CD4-positive, alpha-beta T cell treated with Interleukin-2 at 100 ng/mL for 4 hours (primary cell): ENCODE measurements at regions not wholly inside any gene's neighbourhood (a gene's known extent, or its start where the extent isn't known, plus 50 kb on each side); places are given as distances from the start of the nearest gene placed in this dataset.

Source experiments
- DNase-seq: peaks from one replicate; pipeline ENCODE4 v3.0.0-alpha.2; 2020; ENCODE audit warnings: low spot score

GRCh38 chr9:88658311-88658822 lies 123.4 kb downstream of the NXNL2 start:
- no peak for DNase-seq

GRCh38 chr9:88659126-88659525 lies 124.1 kb downstream of the NXNL2 start:
- DNase-seq, result no peak

- DNase-seq, result no peak
Observed at GRCh38 chr9:88660611-88661010, 125.6 kb downstream of the NXNL2 start.

GRCh38 chr9:88661759-88662158 lies 126.8 kb downstream of the NXNL2 start:
- no peak for DNase-seq

- no peak for DNase-seq
Observed at GRCh38 chr9:88663771-88664419, 128.9 kb downstream of the NXNL2 start.

GRCh38 chr9:88664773-88665172 lies 129.8 kb downstream of the NXNL2 start:
- DNase-seq, result no peak

GRCh38 chr9:88672874-88673689 lies 138.1 kb downstream of the NXNL2 start:
- no peak for DNase-seq

- DNase-seq, result no peak
Observed at GRCh38 chr9:88673886-88674285, 138.9 kb downstream of the NXNL2 start.

GRCh38 chr9:88676644-88677043 lies 141.7 kb downstream of the NXNL2 start:
- no peak for DNase-seq

GRCh38 chr9:88678008-88678407 lies 143.0 kb downstream of the NXNL2 start:
- DNase-seq, result no peak

- DNase-seq, result no peak
Observed at GRCh38 chr9:88678431-88678830, 143.5 kb downstream of the NXNL2 start.

GRCh38 chr9:88680041-88680440 lies 145.1 kb downstream of the NXNL2 start:
- no peak for DNase-seq

GRCh38 chr9:88680505-88681160 lies 145.7 kb downstream of the NXNL2 start:
- no peak for DNase-seq

GRCh38 chr9:88681434-88681833 lies 146.5 kb downstream of the NXNL2 start:
- DNase-seq, result no peak

- DNase-seq, result no peak
Observed at GRCh38 chr9:88682431-88682831, 147.5 kb downstream of the NXNL2 start.

- DNase-seq, result no peak
Observed at GRCh38 chr9:88684046-88684445, 149.1 kb downstream of the NXNL2 start.

GRCh38 chr9:88684845-88685244 lies 149.9 kb downstream of the NXNL2 start:
- no peak for DNase-seq

- no peak for DNase-seq
Observed at GRCh38 chr9:88685966-88686365, 151.0 kb downstream of the NXNL2 start.

GRCh38 chr9:88689509-88690298 lies 154.7 kb downstream of the NXNL2 start:
- DNase-seq, result no peak

GRCh38 chr9:88690628-88691027 lies 155.7 kb downstream of the NXNL2 start:
- no peak for DNase-seq

- no peak for DNase-seq
Observed at GRCh38 chr9:88691091-88691490, 156.1 kb downstream of the NXNL2 start.

GRCh38 chr9:88691811-88692210 lies 156.8 kb downstream of the NXNL2 start:
- DNase-seq, result no peak
